ENCODE measurements at regions not wholly inside any gene's neighbourhood (a gene's known extent, or its start where the extent isn't known, plus 50 kb on each side); places are given as distances from the start of the nearest gene placed in this dataset.

- intact Hi-C loops (cut with micrococcal nuclease), result no loop called here
- Histone ChIP-seq H3K27ac (ENCODE audit: low read depth in 1 of 2, low read length in 2 of 2) (no peak overlapping the region), H3K27me3 (ENCODE audit: control insufficient read depth in 2 of 2, insufficient read depth in 2 of 2, low read length in 2 of 2) (no peaks in the 10 kb centered on the region), H3K4me1 (ENCODE audit: control insufficient read depth in 1 of 2, insufficient read depth in 2 of 2, low read length in 2 of 2) (no peaks in the 10 kb centered on the region), H4K20me1 (ENCODE audit: insufficient read depth, low read length) (no peaks in the 10 kb centered on the region), H3K79me2 (ENCODE audit: insufficient read depth, low read length) (no peaks in the 10 kb centered on the region), H3K9me3 (replicated peaks in 1 of 2; ENCODE audit: control insufficient read depth in 1 of 2, insufficient read depth in 1 of 2, low read length in 2 of 2) (no peaks in the 10 kb centered on the region), H3K36me3 (replicated peaks in 1 of 2; ENCODE audit: control insufficient read depth in 1 of 2, insufficient read depth in 2 of 2, low read length in 2 of 2) (no peaks in the 10 kb centered on the region), H2AFZ (ENCODE audit: insufficient read depth, low read depth, low read length, poor library complexity, severe bottlenecking) (no peak overlapping the region), H3K9ac (ENCODE audit: insufficient read depth, low read length, poor library complexity, severe bottlenecking) (no peak overlapping the region), H3K4me2 (replicated peaks; ENCODE audit: extremely low read depth, low read length, poor library complexity, severe bottlenecking) (no peak overlapping the region), H3K4me3 (replicated peaks in 1 of 3; ENCODE audit: low read depth in 2 of 3, low read length in 3 of 3) (no peak overlapping the region)
- whole genome bisulfite sequencing (ENCODE audit: insufficient coverage), result no CpG with 5 or more reads among the region's 1 CpG
- H3K36me3 Mint-ChIP-seq, result no peaks in the 10 kb centered on the region
- no peak for DNase-seq
- H3K9me3 Mint-ChIP-seq, result peaks cover 0 to 3% (median 0%) of the 10 kb centered on the region in 7 donors
- H3K27ac Mint-ChIP-seq, result no peak overlapping the region
- H3K27me3 Mint-ChIP-seq (ENCODE audit: low read depth in 3 of 3), result no peaks in the 10 kb centered on the region
- H3K4me1 Mint-ChIP-seq, result no peaks in the 10 kb centered on the region
- TF ChIP-seq, protein P1, sequence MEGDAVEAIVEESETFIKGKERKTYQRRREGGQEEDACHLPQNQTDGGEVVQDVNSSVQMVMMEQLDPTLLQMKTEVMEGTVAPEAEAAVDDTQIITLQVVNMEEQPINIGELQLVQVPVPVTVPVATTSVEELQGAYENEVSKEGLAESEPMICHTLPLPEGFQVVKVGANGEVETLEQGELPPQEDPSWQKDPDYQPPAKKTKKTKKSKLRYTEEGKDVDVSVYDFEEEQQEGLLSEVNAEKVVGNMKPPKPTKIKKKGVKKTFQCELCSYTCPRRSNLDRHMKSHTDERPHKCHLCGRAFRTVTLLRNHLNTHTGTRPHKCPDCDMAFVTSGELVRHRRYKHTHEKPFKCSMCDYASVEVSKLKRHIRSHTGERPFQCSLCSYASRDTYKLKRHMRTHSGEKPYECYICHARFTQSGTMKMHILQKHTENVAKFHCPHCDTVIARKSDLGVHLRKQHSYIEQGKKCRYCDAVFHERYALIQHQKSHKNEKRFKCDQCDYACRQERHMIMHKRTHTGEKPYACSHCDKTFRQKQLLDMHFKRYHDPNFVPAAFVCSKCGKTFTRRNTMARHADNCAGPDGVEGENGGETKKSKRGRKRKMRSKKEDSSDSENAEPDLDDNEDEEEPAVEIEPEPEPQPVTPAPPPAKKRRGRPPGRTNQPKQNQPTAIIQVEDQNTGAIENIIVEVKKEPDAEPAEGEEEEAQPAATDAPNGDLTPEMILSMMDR (IDR thresholded peaks at IDR 0.05), result no peak
- H3K4me3 Mint-ChIP-seq, result no peak overlapping the region
These were observed 1195.6 kb upstream of the GBE1 start for GRCh38 chr3:82957079-82957478.

DNA sequence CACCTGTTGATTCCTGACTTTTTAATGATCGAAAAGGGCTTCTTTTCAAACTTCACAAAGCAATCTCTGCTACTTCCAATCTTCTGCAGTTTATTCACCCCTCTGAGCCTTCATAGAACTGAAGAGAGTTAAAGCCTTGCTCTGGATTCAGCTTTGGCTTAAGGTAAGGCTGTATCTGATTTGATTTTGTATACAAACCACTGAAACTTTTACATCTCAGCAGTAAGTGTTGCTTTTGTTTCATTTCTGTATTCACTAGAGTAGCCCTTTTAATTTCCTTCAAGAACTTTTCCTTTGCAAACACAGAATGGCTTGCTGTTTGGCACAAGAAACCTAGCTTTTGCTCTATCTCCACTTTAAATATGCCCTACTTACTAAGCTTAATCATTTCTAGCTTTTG, 1193.0 kb upstream of the GBE1 start:
- no peak overlapping the region for H3K4me3 Mint-ChIP-seq
- DNase-seq, result no peak
- Histone ChIP-seq H3K36me3 (replicated peaks in 1 of 2; ENCODE audit: control insufficient read depth in 1 of 2, insufficient read depth in 2 of 2, low read length in 2 of 2) (no peaks in the 10 kb centered on the region), H2AFZ (ENCODE audit: insufficient read depth, low read depth, low read length, poor library complexity, severe bottlenecking) (no peak overlapping the region), H3K4me3 (replicated peaks in 1 of 3; ENCODE audit: low read depth in 2 of 3, low read length in 3 of 3) (no peak overlapping the region), H3K4me2 (replicated peaks; ENCODE audit: extremely low read depth, low read length, poor library complexity, severe bottlenecking) (no peak overlapping the region), H3K27ac (ENCODE audit: low read depth in 1 of 2, low read length in 2 of 2) (no peak overlapping the region), H3K9ac (ENCODE audit: insufficient read depth, low read length, poor library complexity, severe bottlenecking) (no peak overlapping the region), H3K9me3 (replicated peaks in 1 of 2; ENCODE audit: control insufficient read depth in 1 of 2, insufficient read depth in 1 of 2, low read length in 2 of 2) (peaks cover 0 to 3% of the 10 kb centered on the region in 2 donors), H3K79me2 (ENCODE audit: insufficient read depth, low read length) (no peaks in the 10 kb centered on the region), H4K20me1 (ENCODE audit: insufficient read depth, low read length) (no peaks in the 10 kb centered on the region), H3K27me3 (ENCODE audit: control insufficient read depth in 2 of 2, insufficient read depth in 2 of 2, low read length in 2 of 2) (no peaks in the 10 kb centered on the region), H3K4me1 (ENCODE audit: control insufficient read depth in 1 of 2, insufficient read depth in 2 of 2, low read length in 2 of 2) (no peaks in the 10 kb centered on the region)
- H3K27ac Mint-ChIP-seq, result no peak overlapping the region
- TF ChIP-seq, protein P1 (IDR thresholded peaks at IDR 0.05), result no peak
- no peaks in the 10 kb centered on the region for H3K27me3 Mint-ChIP-seq (ENCODE audit: low read depth in 3 of 3)
- H3K9me3 Mint-ChIP-seq, result peaks cover 0 to 5% (median 3%) of the 10 kb centered on the region in 7 donors
- no peaks in the 10 kb centered on the region for H3K36me3 Mint-ChIP-seq
- WGBS (ENCODE audit: insufficient coverage), result 100% methylated on average over 1 of the region's 1 CpG
- no peaks in the 10 kb centered on the region for H3K4me1 Mint-ChIP-seq
- intact Hi-C loops (cut with micrococcal nuclease), result no loop called here

All from CD14-positive monocyte (primary cell).